ENCODE measurements at regions not wholly inside any gene's neighbourhood (a gene's known extent, or its start where the extent isn't known, plus 50 kb on each side); places are given as distances from the start of the nearest gene placed in this dataset.

DNA sequence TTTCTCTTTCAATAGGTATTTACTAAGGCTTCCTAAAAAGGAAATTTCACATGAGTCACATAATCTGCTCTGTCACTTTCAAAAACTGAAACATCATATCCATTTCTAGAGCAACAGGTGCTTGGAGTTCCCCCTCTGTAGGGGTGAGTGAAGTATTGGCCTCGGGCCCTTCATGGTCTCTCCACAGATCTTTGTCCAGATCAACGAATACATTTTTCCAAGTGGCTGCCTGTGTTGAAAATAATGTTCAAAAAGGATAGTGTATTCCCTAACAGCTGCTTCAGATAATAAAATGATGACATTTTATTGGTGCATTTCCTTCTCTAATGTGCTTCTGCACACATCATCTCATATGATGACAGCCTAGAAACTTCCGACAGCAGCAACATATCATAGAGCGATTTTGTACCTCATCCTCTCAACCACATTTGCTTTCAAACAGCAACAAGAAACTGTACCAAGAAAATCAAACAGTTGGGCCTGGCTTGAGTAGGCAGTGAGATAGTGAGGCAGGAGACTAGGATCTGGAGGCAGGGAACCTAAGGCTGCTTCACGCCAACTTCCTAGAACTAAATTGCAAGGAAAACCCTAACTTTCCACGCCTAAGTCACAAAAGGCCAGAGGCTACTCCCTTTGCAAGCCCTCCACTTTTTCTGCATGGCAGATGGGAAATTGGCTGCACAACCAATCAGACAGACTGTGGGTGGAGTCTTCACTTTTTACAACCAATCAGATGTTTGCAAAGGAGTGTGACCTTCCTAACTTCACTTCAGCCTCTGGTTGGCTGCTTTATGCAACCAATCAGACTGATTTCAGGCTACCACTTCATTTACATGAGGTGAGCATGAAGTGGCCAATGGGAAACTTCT is 340.2 kb downstream of the LRRC3B start:
- Histone ChIP-seq H3K4me3 (no peak overlapping the region), H3K27me3 (no peaks in the 10 kb centered on the region), H3K4me1 (no peaks in the 10 kb centered on the region), H3K9me3 (no peaks in the 10 kb centered on the region), H3K27ac (no peak overlapping the region), H3K36me3 (no peaks in the 10 kb centered on the region)
- no peak for ATAC-seq
- intact Hi-C loops (cut with DNase I): no loop called here
- WGBS (ENCODE audit: insufficient coverage, low coverage, low lambda C conversion rate, missing lambda C conversion rate): 80% methylated on average over 6 of the region's 6 CpGs
- TF ChIP-seq, protein P1, sequence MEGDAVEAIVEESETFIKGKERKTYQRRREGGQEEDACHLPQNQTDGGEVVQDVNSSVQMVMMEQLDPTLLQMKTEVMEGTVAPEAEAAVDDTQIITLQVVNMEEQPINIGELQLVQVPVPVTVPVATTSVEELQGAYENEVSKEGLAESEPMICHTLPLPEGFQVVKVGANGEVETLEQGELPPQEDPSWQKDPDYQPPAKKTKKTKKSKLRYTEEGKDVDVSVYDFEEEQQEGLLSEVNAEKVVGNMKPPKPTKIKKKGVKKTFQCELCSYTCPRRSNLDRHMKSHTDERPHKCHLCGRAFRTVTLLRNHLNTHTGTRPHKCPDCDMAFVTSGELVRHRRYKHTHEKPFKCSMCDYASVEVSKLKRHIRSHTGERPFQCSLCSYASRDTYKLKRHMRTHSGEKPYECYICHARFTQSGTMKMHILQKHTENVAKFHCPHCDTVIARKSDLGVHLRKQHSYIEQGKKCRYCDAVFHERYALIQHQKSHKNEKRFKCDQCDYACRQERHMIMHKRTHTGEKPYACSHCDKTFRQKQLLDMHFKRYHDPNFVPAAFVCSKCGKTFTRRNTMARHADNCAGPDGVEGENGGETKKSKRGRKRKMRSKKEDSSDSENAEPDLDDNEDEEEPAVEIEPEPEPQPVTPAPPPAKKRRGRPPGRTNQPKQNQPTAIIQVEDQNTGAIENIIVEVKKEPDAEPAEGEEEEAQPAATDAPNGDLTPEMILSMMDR (IDR thresholded peaks at IDR 0.05): no peak
- no peak for TF ChIP-seq POLR2A (IDR thresholded peaks at IDR 0.05)
- no peak for DNase-seq

DNA sequence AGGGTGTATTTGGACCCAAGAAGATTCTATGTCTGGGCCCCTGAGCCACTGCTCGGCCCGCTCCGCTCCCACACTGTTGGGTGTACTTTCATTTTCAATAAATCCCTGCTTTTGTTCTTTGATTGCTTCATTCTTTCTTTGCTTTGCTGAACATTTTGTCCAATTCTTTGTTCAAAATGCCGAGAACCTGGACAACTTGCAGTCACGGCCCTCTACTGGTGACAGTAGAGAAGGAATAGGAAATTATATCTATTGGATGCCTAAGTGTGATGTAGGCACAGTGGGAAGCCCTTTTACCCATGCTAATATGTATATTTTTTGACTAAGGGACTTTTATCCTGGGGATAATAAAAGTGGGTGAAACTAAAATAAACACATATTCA is 340.8 kb downstream of the LRRC3B start:
- Histone ChIP-seq H3K27ac (no peak overlapping the region), H3K36me3 (no peaks in the 10 kb centered on the region), H3K4me3 (no peak overlapping the region), H3K9me3 (no peaks in the 10 kb centered on the region), H3K27me3 (no peaks in the 10 kb centered on the region), H3K4me1 (no peaks in the 10 kb centered on the region)
- TF ChIP-seq POLR2A (IDR thresholded peaks at IDR 0.05): no peak
- TF ChIP-seq, protein P1 (IDR thresholded peaks at IDR 0.05): peak in 1 of 4 donors; percentile 19
- intact Hi-C loops (cut with DNase I): no loop called here
- 87% methylated on average over 5 of the region's 5 CpGs for WGBS (ENCODE audit: insufficient coverage, low coverage, low lambda C conversion rate, missing lambda C conversion rate)
- no peak for ATAC-seq
- no peak for DNase-seq

DNA sequence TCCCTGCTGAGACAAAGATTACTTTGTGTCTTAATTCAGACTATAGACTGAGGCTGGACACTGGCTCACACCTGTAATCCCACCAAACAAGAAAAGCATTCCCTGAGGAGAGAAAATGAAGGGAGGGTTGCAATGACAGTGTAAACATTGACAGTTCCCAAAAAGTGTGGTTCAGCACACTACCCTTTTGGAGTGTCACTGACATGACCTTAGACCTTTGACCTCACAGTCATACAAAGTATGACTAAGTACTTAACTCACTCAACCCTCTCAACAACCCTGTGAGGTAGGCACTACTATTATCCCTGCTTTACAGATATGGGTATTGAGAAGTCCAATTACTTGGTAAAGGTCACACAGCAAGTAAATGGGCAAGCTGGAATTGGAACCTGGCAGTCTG is 341.7 kb downstream of the LRRC3B start:
- no peaks in the 10 kb centered on the region for H3K27me3 ChIP-seq
- no peaks in the 10 kb centered on the region for H3K4me1 ChIP-seq
- no peaks in the 10 kb centered on the region for H3K36me3 ChIP-seq
- H3K4me3 ChIP-seq: no peak overlapping the region
- no peak overlapping the region for H3K27ac ChIP-seq
- ATAC-seq (peak in 2 of 4 donors; percentile 20 to 60), DNase-seq (no peak)
- H3K9me3 ChIP-seq: no peaks in the 10 kb centered on the region
- no peak for TF ChIP-seq POLR2A (IDR thresholded peaks at IDR 0.05)
- TF ChIP-seq, protein P1 (IDR thresholded peaks at IDR 0.05): no peak
- intact Hi-C loops (cut with DNase I): no loop called here

DNA sequence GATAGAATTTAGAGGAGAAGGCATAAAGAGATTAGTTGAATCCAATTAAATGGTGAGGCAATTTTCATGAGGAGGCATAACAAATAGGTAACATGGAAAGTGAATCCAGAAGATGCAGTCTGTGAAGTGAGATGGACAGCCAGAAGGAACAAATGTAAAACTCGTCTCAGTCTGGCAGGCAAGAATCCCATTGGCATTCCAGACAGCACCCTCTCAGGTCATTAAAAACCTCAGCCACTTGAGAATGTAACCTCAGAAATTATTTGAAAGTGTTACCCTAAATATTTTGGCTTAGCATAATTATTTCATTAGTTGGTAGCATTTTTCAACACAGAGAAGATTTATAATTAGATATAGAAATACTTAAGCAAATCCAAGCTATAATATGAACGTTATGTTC is 342.3 kb downstream of the LRRC3B start:
- Histone ChIP-seq H3K4me3 (no peak overlapping the region), H3K4me1 (no peaks in the 10 kb centered on the region), H3K9me3 (no peaks in the 10 kb centered on the region), H3K27ac (no peak overlapping the region), H3K36me3 (no peaks in the 10 kb centered on the region), H3K27me3 (no peaks in the 10 kb centered on the region)
- DNase-seq: no peak
- intact Hi-C loops (cut with DNase I): no loop called here
- 61% methylated on average over 2 of the region's 2 CpGs for WGBS (ENCODE audit: insufficient coverage, low coverage, low lambda C conversion rate, missing lambda C conversion rate)
- TF ChIP-seq POLR2A (IDR thresholded peaks at IDR 0.05): no peak
- TF ChIP-seq, protein P1 (IDR thresholded peaks at IDR 0.05): no peak
- no peak for ATAC-seq
